CD4-positive, alpha-beta T cell treated with Interleukin-4 for 1 hour (primary cell): ENCODE measurements at regions not wholly inside any gene's neighbourhood (a gene's known extent, or its start where the extent isn't known, plus 50 kb on each side); places are given as distances from the start of the nearest gene placed in this dataset.
"Not testable (repeated sequence)": the region's sequence is repeated elsewhere in the genome, so short reads cannot be mapped to it uniquely, and the experiment has no call there.

ENCODE experiments used
- DNase-seq, 2 donors: peaks; one replicate each; pipeline ENCODE4 v3.0.0-alpha.2; 2020 to 2022

DNA sequence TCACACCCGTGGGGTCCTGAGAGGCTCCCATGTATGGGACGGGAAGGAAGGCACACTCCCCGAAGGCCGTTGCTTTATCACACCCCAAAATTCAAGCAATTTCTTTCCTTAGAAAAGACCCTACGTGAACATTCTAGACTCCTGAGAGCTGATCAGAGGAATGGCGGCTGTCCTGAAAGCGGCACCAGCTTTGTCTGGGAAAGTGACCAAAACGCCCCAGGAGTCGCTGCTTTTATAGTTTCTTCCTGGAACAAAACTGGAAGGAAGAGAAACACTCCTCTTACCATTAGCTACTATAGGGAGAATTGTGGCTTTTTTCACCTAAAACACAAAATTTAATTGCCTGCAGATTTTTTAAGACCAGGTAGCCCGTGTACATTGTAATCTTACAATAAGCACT is 261.8 kb upstream of the RNF32 start:
- no peak for DNase-seq

DNA sequence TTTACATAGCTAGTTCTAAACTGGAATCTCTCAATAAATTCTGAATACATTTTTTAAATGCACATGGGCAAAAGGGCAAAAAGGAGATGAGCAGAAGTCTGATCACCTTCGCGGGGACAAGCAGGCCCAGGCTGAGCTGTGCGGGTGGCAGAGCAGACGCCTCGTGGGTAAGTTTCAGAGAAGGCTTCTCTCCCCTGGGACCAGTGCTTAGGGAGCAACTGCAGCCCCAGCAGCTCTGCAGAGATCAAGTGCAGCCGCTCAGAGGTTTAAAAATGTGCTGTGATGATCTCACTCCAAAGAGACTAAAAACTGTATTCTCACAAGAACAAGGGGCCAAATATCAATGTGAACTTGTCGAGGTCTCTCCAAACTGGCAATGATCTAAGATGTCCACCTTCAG is 264.3 kb upstream of the RNF32 start:
- DNase-seq: no peak

DNA sequence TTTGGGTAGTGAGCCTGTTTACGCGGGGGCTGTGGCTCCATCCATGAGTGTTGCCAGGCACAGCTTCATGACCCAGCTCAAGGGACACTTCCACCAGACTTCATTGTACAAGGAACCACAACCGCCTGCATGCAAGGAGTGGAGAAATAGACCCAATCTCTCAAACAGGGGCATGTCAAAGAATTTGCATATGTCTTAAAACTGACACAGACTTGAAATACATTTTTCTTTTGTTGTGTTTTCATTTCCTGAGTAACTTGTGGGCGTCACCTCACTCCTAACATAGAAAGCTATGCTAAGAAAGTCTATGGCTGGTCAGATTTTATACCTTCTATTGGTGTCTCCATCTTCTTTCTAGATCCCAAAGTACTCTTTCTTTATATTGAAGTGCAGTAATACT is 266.2 kb upstream of the RNF32 start:
- DNase-seq: no peak

DNA sequence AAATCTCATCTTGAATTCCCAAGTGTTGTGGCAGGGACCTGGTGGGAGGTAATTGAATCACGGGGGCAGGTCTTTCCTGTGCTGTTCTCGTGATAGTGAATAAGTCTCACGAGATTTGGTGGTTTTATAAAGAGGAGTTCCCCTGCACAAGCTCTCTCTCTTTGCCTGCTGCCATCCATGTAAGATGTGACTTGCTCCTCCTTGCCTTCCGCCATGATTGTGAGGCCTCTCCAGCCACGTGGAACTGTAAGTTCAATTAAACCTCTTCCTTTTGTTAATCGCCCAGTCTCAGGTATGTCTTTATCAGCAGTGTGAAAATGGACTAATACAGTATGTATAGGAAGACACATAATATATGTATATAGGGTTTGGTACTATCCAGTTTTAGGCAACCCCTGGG is 270.6 kb upstream of the RNF32 start:
- not testable (repeated sequence) for DNase-seq

DNA sequence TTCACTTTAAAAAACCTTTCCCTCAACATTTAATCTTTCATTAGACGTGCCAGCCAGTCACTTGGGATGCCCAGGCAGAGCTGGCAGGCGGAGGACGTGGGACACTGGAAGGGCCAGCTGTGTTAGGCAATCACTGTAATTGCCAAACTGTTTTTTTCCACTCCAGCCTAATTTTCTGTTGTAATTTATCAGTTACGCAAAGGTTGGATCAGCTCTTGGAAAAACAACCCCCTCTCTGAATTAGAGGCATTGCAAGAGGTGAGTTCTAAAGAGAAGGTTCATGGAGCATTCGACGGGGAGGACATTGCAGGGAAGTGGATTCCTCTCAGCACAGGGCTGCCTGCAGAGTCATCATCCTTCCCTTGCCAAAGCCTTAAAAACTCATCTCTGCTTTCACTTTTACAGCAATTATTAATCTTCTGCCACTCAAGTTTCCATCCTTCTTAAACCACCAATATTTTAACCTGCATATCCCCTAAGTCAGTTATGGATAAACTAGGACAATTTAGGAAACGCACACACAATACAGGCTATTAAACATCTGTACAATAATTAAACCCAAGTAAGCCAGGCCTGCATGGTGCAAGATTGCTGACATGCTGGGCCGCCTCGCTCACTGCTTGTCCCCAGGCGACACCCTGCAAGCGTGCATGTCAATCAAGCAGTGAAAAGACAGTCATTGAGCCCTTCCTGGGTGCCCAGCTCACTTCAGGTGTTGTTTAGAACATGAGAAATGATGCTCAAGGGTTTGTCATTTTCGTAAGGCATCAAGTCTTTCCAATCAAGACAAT is 272.3 kb upstream of the RNF32 start:
- DNase-seq: no peak

DNA sequence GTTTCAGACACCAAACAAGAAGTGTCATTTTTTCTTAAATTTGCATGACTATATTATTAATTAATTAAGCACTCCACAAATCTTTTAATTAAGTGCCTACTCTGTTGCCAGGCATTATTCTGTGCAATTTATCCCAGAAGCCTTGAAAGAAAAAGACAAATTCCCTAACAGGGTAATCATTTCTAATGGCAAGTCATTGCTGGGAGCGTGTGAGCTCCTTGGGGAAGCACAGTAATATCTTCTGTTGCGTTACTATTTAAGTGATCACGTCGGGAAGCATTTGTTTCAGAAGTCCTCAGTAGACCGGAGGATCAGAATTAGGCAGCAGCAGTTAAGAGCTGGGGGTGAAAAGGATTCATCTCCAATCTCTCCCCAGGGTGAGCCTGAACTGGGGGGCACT is 276.8 kb upstream of the RNF32 start:
- DNase-seq: no peak

DNA sequence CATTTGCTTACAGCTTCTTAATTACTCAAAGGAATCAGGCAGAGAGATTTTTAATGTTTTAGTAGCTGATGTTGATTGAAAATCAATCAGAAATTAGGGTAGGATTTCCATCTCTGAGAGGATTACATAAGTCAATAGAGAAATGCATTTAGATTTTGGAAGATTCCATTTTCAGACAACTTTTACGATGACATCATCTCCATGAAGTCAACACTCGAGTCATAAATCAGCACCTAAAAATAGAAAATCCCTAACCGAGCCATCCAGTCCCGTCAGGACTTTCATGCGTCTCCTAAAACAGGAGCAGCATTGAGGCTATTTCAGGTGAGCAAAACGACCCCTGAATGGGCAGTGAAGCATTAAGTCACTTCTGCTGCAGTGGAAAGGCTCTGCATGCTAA is 279.7 kb upstream of the RNF32 start:
- DNase-seq: no peak

DNA sequence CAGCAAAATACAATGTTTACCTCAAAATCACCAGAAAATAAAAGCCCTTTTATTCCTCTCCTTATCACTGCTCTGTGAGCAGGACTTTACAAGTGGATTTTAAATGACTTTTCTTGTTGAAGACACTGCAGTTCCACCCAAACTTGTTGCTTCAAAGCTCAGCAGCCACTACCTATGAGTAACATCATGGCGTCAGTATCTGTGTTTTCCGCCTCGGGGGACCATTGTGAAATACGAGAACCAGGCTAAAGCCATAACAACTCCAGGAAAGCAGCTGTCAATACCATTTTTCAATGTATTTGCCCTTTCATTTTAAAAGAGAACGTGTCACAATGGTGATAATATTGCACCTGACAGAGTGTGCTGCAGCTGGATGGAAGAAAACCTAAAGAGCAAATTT is 284.0 kb upstream of the RNF32 start:
- no peak for DNase-seq

DNA sequence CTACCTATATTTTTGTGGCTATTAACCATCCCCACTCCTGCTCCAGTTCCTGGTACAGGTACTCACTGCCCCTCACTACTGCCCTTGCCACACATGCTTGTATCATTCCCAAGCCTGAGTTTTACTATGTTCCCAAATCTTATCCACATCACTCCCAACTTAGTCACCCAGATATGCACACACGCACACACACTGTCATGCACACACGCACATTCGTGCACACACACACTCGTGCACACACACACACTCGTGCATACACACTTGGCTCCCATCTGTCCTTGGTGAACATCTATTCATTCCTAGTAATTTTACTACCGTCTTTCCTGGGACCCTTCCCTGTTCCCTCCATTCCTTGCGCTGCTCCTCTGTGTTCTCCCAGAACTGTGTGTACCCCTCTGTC is 287.2 kb upstream of the RNF32 start:
- DNase-seq: no peak

DNA sequence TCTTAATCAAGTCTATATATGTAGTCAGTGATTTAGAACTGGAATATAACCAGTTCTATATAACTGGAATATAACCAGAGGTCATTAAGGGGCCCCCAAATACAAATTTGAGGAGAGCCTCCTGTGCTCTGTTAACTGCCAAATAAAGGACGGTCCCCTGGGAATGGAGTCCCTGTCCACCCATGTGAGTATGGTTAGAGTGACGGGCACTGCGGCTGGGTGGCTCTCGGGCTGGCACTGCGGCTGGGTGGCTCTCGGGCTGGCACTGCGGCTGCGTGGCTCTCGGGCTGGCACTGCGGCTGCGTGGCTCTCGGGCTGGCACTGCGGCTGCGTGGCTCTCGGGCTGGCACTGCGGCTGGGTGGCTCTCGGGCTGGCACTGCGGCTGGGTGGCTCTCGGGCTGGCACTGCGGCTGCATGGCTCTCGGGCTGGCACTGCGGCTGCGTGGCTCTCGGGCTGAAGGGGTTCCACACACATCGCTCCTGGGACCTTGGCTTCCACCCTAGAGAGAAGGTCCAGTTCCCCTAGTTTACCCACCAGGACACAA is 292.8 kb upstream of the RNF32 start:
- DNase-seq: not testable (repeated sequence)

DNA sequence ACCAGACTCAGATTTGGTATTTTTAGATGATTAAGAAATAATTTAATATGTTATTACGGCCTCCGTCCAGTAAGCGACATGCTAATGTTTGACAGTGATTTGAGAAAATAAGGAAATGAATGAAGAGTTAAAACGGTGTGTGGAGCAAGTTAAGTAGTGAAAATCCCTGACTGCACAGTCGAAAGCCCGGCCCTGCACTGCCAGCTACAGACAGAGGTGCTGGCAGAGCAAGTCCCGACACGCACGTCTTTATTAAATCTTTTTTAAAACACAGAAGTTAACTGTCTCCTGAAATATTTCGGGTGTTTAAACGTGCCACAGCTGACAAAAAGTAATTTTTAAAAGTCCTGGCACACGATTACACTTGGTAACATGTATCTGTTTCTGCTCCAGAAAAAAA is 293.4 kb upstream of the RNF32 start:
- DNase-seq: no peak

DNA sequence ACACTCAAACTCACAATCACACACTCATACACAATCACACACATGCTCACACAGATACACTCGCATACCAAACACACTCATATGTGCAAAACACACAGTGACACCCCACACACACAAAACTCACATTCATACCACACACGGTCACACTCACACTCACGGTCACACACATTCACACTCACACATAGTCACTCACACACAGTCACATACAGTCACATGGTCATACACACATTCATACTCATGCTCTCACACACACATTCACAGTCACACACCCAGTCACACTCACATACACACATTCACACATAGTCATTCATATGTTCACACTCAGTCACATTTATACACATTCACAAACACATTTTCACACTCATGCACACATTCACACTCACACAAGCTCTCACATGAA is 296.0 kb upstream of the RNF32 start:
- DNase-seq: no peak

DNA sequence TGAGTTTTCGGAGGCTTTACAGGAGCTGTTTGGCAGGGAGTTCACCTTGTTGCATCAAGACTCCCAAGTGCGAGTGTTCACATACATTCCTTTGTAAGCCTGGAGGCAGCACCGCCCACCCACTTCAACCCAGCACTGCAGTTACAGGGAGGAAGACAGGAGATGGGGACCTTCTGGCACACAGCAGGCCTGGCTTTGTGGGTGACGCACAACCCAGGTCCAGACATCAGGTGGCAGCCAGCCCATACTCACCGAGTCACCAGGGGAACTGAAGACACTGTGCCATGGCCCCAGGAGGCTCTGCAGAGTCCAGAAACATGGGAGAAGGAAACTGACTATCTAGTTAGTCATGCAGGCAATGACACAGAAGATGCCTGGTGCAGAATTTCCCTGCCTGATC is 305.9 kb upstream of the RNF32 start:
- no peak for DNase-seq

DNA sequence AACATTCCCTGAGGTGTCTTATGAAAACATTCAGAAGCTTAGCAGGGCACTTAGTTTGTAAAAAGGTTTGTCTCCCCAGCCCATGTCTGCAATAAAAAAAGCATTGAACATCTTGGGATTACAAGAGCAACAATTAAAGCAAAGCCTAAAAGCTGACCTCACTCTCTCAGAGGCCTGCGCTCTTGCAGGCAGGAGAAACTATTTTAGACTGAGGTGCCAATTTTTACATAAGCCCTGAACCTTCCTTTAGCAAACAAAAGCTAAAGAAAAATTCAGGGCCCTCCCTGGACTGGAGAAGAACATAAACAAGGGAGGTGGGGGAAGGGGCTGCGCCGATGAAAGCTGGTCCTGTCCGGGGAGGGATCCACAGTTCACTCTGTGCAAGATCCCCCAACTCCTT is 312.7 kb upstream of the RNF32 start:
- DNase-seq: no peak

DNA sequence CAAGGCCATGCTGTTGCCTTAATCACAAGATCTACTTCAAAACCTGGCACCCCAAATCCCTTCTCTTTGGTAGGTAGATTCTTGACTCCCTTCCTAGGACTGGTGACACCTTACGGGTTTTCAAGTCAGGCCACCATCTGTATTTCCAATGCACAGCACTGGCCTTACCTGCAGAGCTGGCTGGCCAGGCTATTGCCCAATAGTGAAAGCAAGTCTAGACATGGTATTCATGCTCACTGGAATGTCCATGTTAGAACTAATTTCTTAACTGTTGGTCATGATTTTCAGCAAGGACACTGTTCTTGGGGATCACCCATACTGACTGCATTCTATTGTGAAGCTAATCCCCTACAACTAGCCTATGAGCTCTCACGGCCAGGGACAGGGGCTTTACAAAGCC is 313.1 kb upstream of the RNF32 start:
- no peak for DNase-seq

DNA sequence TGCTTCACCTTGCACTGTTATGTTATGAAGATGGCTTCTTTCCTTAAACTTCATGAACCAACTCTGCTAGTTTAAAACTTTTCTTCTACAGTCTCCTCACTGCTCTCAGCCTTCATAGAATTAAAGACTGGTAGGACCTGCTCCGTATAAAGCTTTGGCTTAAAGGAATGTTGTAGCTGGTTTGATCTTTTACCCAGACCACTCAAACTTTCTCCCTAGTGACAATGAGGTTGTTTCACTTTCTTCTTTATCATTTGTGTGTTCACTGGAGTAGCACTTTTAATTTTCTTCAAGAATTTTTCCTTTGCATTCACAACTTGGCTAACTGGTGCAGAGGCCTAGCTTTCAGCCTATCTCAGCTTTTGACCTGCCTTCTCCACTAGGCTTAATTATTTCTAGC is 316.4 kb upstream of the RNF32 start:
- no peak for DNase-seq

DNA sequence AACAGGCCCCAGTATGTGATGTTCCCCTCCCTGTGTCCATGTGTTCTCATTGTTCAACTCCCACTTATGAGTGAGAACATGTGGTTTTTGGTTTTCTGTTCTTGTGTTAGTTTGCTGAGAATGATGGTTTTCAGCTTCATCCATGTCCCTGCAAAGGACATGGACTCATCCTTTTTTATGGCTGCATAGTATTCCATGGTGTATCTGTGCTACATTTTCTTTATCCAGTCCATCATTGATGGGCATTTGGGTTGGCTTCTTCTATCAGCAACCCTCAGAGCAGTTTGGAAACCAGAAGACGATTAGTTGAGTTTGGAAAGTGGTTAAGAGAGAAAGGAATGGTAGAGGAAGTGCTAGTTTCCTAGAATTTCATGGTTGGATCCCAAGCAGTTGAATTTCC is 319.1 kb upstream of the RNF32 start:
- not testable (repeated sequence) for DNase-seq

DNA sequence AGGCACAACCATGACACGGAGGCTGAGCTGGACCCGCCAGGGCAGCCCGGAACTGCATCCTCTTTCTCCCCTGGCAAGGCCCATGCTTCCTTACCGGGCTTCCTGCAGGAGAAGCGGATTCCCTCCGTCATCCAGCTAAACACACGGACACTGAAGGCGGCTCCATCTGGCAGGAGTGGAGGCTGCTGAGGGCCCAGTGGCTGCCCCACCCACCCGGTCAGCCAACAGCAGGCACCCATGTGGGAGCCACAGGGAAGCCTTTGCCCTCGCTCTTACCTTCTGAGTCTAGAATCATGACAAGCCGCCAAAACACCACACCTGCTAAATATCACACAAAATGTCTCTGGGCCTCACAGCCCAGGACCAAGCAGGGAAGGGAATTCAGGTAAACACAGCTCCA is 321.6 kb upstream of the RNF32 start:
- DNase-seq: no peak

DNA sequence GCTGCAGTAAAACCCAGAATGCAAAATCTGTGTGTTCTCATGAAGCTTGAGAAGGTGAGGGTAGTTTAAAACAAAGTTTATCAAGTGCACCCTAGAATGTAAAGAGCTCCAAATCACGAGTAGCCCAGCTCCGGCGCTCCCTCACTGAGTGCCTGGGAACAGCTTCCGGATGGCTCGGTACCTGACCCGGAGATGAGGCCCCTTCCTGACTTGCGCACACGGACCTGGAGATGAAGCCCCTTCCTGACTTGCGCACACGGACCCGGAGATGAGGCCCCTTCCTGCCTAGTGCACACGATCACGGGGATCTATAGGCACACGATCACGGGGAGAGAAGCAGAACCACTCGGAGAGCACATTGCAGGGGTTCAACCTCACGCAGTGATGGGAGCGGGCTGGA is 322.1 kb upstream of the RNF32 start:
- DNase-seq: no peak

DNA sequence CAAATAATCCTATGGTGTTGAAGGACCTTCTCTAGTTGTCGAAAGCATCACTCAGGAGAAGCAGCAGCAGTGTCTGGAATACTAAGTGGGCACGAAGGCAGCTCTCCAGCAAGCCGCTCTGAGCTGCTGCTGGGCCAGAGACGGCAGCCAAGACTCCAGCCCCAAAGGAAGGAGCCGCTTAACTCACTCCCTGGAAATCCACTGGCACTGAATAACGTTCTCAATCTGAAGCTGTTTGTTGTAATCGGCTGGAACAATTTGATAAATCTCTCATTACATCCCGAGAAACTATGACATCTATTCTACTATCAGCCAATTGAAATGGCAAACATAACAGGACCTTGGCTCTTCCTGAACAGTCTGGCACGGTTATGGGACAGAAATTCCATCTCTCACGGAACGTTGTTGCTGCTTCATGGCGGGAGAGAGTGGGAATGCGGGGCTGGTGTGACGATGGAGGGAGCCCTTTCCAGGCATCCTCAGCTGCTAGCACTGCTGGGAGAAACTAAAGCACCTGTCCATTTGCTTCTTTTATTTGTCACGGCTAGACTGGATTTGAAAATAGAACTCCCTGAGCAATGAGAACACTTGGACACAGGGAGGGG is 331.5 kb upstream of the RNF32 start:
- no peak for DNase-seq

DNA sequence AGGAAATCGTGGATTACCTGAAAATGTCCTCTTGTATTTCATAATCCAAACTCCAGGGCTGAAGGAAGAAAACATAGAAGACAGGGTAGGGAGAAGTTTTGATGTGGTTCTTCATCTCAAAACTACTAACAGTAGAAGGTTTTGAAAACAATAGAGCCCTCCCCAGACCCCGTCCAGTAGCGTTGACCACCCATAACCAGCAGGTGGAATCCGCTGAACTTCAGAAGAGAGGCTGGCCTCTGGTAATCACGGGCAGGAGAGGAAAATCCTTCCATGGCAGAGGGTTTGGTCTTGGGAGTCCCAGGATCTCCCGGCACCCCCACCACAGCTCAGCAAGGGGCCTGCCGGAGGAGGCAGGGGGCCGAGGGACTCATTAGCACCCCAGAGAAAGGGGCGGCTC is 333.4 kb upstream of the RNF32 start:
- no peak for DNase-seq

DNA sequence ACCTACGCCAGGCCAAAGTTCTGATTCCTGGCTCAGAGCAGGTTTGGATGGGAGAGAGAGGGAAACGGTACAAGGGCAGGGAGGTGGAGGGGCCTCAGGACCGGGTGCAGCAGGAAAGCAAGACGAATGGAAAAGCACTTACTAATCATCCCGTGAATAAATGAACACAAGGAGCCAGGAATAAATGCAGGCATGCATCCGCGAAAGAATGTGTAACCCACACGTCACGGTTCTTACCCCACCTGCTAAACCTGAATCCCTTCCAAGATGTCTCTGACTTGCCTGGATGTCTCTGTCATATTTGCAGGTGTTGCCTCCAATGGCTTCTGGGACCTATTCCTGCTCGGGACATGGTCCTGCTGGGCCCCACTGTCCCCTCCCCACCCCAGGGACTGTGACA is 335.2 kb upstream of the RNF32 start:
- DNase-seq: no peak

DNA sequence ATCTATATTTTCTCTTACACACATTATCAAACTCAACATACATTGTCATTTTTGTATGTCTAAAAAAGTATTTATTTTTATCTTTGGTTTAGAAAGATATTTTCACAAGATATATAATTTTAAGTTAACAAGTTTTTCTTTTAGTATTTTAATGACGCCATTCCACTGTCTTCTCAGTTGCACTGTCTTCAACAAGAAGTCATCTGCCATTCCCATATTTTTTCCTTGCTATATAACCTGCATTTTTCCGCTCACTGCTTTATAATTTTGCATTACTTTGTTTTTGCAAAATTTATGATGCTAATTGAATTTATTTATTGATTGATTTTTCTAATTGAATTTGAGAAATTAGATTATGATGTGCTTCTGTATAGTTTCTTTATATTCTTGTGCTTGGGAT is 357.8 kb upstream of the RNF32 start:
- DNase-seq: no peak

DNA sequence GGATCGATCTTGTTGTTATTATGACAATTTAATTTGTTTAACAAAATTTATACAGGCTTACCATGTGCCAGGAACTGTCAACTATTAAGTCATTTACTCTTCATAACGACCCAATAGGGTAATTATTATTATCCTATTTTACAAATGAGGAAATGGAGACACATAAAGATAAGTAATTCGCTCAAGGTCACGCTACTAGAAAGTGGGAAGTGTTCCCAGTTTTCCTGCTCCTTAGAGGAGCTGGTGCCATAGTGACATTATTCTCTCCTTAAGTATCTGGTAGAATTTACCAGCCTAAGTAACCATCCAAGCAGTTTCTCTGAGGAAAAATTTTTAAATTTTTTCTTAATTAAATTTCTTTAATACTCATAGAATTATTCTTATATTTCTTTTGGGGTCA is 360.9 kb upstream of the RNF32 start:
- no peak for DNase-seq

DNA sequence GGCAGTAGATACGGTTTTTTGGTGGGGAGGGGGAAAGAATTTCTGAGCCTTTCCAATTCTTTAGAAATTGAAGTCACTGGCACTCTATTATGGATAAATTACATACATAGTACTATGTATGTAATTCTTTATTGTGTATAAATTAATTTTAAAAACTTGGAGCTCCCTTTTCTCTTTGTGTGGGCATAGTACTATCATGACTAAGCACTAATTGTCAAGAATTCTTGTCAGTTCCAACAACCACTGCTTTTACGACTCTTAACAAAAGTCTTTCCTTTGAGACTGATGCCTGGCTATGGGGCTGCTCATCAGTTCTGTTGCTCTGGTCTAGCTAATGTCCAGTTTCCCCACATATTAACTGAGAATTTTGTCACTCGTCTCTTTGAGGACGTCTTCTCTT is 365.3 kb upstream of the RNF32 start:
- no peak for DNase-seq
